ENCODE measurements at regions not wholly inside any gene's neighbourhood (a gene's known extent, or its start where the extent isn't known, plus 50 kb on each side); places are given as distances from the start of the nearest gene placed in this dataset.

DNA sequence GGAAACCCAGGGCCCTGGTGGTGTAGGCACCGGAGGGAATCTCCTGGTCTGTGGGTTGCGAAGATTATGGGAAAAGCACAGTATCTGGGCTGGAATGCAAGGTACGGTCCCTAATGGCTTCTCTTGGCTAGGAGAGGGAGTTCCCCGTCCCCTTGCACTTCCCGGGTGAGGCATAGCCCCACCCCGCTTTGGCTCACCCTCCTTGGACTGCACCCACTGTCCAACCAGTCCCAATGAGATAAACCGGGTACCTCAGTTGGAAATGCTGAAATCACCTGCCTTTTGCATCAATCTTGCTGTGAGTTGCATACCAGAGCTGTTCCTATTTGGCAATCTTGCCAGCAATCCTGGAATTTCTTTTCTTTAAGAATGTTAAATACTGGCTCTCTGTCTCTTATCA is 1429.1 kb downstream of the MAT2B start:
- ATAC-seq (no peak), DNase-seq (ENCODE audit: low spot score) (no peak), FAIRE-seq (no peak)
- H3K27ac ChIP-seq (ENCODE audit: extremely low read length, insufficient read depth, low read length) = no peak overlapping the region
- no peaks in the 10 kb centered on the region for H3K4me1 ChIP-seq (ENCODE audit: insufficient read depth, low read length)
- H4K20me1 ChIP-seq (ENCODE audit: insufficient read depth, low read length) = no peaks in the 10 kb centered on the region
- no peak overlapping the region for H3K4me2 ChIP-seq (ENCODE audit: low read depth, low read length)
- H3K9me3 ChIP-seq (ENCODE audit: low read length) = peaks cover 91% of the 10 kb centered on the region
- intact Hi-C loops (cut with micrococcal nuclease; ENCODE audit: unreplicated experiment) = no loop called here
- BruUV-seq (replicated peaks) = no TSS peak
- no peak overlapping the region for H3K9ac ChIP-seq (ENCODE audit: insufficient read depth, low read depth, low read length)
- POLR2A ChIA-PET = no interaction called here
- no peaks in the 10 kb centered on the region for H3K27me3 ChIP-seq (ENCODE audit: control insufficient read depth in 1 of 2, insufficient read depth in 2 of 2, low read length in 2 of 2)
- in situ Hi-C loops (cut with HindIII; ENCODE audit: extremely low pct_ligation_motif_present, low pct_unique_long_range_greater_than_20kb) = no loop called here
- WGBS (ENCODE audit: low lambda C conversion rate) = 21% methylated on average over 3 of the region's 7 CpGs
- H2AFZ ChIP-seq (ENCODE audit: low read length) = no peak overlapping the region
- H3K4me3 ChIP-seq (replicated peaks in 1 of 3; ENCODE audit: insufficient read depth in 1 of 3, low read depth in 2 of 3, low read length in 3 of 3) = no peak overlapping the region
- H3K36me3 ChIP-seq (replicated peaks in 1 of 2; ENCODE audit: control insufficient read depth in 1 of 2, insufficient read depth in 2 of 2, low read length in 2 of 2) = no peaks in the 10 kb centered on the region
- no peak for TF ChIP-seq ZFX (CRISPR knock-in tag; IDR thresholded peaks at IDR 0.05; ENCODE audit: low read depth)
- TF ChIP-seq TGIF2 (CRISPR knock-in tag; IDR thresholded peaks at IDR 0.05) = no peak
- no peak for TF ChIP-seq ZKSCAN5 (CRISPR knock-in tag; IDR thresholded peaks at IDR 0.05)
- TF ChIP-seq ARHGAP35 (CRISPR knock-in tag; IDR thresholded peaks at IDR 0.05; ENCODE audit: borderline replicate concordance) = no peak
- no peak for TF ChIP-seq TCF7 (IDR thresholded peaks at IDR 0.05; ENCODE audit: low read depth)
- no peak for TF ChIP-seq POLR2AphosphoS2 (IDR thresholded peaks at IDR 0.05; ENCODE audit: low read depth, low read length)
- no peak for TF ChIP-seq PCBP1 (IDR thresholded peaks at IDR 0.05; ENCODE audit: borderline replicate concordance, low read depth, low read length)
- TF ChIP-seq ARID2 (CRISPR knock-in tag; IDR thresholded peaks at IDR 0.05; ENCODE audit: borderline replicate concordance) = no peak
- no peak for TF ChIP-seq IRF2 (CRISPR knock-in tag; IDR thresholded peaks at IDR 0.05)
- TF ChIP-seq, protein P1, sequence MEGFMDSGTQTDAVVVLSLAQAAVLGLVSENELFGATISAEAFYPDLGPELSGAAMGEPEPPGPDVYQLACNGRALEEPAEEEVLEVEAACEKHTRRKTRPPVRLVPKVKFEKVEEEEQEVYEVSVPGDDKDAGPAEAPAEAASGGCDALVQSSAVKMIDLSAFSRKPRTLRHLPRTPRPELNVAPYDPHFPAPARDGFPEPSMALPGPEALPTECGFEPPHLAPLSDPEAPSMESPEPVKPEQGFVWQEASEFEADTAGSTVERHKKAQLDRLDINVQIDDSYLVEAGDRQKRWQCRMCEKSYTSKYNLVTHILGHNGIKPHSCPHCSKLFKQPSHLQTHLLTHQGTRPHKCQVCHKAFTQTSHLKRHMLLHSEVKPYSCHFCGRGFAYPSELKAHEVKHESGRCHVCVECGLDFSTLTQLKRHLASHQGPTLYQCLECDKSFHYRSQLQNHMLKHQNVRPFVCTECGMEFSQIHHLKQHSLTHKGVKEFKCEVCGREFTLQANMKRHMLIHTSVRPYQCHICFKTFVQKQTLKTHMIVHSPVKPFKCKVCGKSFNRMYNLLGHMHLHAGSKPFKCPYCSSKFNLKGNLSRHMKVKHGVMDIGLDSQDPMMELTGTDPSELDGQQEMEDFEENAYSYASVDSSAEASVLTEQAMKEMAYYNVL (CRISPR knock-in tag; IDR thresholded peaks at IDR 0.05; ENCODE audit: borderline replicate concordance) = no peak
- TF ChIP-seq ATM (IDR thresholded peaks at IDR 0.05; ENCODE audit: borderline replicate concordance) = no peak
- TF ChIP-seq PHF5A (CRISPR knock-in tag; IDR thresholded peaks at IDR 0.05; ENCODE audit: low read depth, unreplicated experiment) = no peak
- CTCF ChIA-PET (ENCODE audit: low intra/inter-chr PET ratio, low total read pairs) = no interaction called here
- no peaks in the 10 kb centered on the region for H3K79me2 ChIP-seq (ENCODE audit: insufficient read depth, low read length)
